Mesendoderm (in vitro differentiated cells): ENCODE measurements at regions not wholly inside any gene's neighbourhood (a gene's known extent, or its start where the extent isn't known, plus 50 kb on each side); places are given as distances from the start of the nearest gene placed in this dataset.
A peak's percentile ranks its signal among the peaks of the same experiment; 100 is the strongest.
"Not testable (repeated sequence)": the region's sequence is repeated elsewhere in the genome, so short reads cannot be mapped to it uniquely, and the experiment has no call there.

Experiments
- DNase-seq: peaks from one replicate; pipeline ENCODE4 v3.0.0; 2013
- H2AK5ac ChIP-seq: 2 replicates; pipeline ENCODE4 v1.6.1; 2013; ENCODE audit warnings: low read length, inconsistent platforms
- H2BK120ac ChIP-seq: 2 replicates; pipeline ENCODE4 v1.6.1; 2013; ENCODE audit warnings: low read depth, mild to moderate bottlenecking, low read length, moderate library complexity, mixed read lengths
- H2BK15ac ChIP-seq: replicated peaks from 2 replicates; pipeline ENCODE4 v1.6.1; 2013; ENCODE audit warnings: low read depth, mild to moderate bottlenecking, moderate library complexity
- H2BK5ac ChIP-seq: 2 replicates; pipeline ENCODE4 v1.6.1; 2013; ENCODE audit warnings: low read length, inconsistent platforms
- H3K18ac ChIP-seq: 2 replicates; pipeline ENCODE4 v1.6.1; 2013; ENCODE audit warnings: mild to moderate bottlenecking, low read length, mixed read lengths
- H3K23ac ChIP-seq: one replicate; pipeline ENCODE4 v1.6.1; 2013; ENCODE audit warnings: low read length
- H3K27ac ChIP-seq: 2 replicates; pipeline ENCODE4 v1.5.1; 2013; ENCODE audit warnings: low read depth, mild to moderate bottlenecking, inconsistent platforms, low read length, moderate library complexity
- H3K27me3 ChIP-seq: 2 replicates; pipeline ENCODE4 v1.6.1; 2013; ENCODE audit warnings: low read length, control low read depth, mild to moderate bottlenecking, inconsistent platforms; ENCODE audit not compliant: insufficient read depth, poor library complexity
- H3K36me3 ChIP-seq: 2 replicates; pipeline ENCODE4 v1.6.1; 2013; ENCODE audit warnings: low read length, inconsistent platforms; ENCODE audit not compliant: control insufficient read depth, insufficient read depth
- H3K4ac ChIP-seq: one replicate; pipeline ENCODE4 v1.6.1; 2013; ENCODE audit warnings: low read depth, mild to moderate bottlenecking, low read length, moderate library complexity
- H3K4me1 ChIP-seq: 2 replicates; pipeline ENCODE4 v1.6.1; 2013; ENCODE audit warnings: low read depth, low read length, inconsistent platforms; ENCODE audit not compliant: control insufficient read depth
- H3K4me2 ChIP-seq: 2 replicates; pipeline ENCODE4 v1.6.1; 2013; ENCODE audit warnings: low read length
- H3K4me3 ChIP-seq: 2 replicates; pipeline ENCODE4 v1.5.1; 2013; ENCODE audit warnings: mild to moderate bottlenecking, low read length
- H3K56ac ChIP-seq: one replicate; pipeline ENCODE4 v1.6.1; 2013; ENCODE audit warnings: low read length
- H3K79me1 ChIP-seq: 2 replicates; pipeline ENCODE4 v1.6.1; 2013; ENCODE audit warnings: low read length, inconsistent platforms
- H3K79me2 ChIP-seq: 2 replicates; pipeline ENCODE4 v1.6.1; 2013; ENCODE audit warnings: mild to moderate bottlenecking, low read length; ENCODE audit not compliant: control insufficient read depth, insufficient read depth
- H3K9ac ChIP-seq: 2 replicates; pipeline ENCODE4 v1.6.1; 2013; ENCODE audit warnings: low read length, inconsistent platforms
- H4K5ac ChIP-seq: one replicate; pipeline ENCODE4 v1.6.1; 2013; ENCODE audit warnings: low read length
- H4K8ac ChIP-seq: one replicate; pipeline ENCODE4 v1.6.1; 2013; ENCODE audit warnings: low read depth, mild to moderate bottlenecking, control low read depth, low read length, moderate library complexity
- WGBS: extraction: QIAGEN DNeasy Blood & Tissue Kit; methylation state at CpG from one replicate; pipeline ENCODE4 v1.1.7; 2013; ENCODE audit warnings: low lambda C conversion rate, missing lambda C conversion rate; ENCODE audit not compliant: insufficient coverage; ENCODE audit errors: extremely low coverage; 5-methylcytosine and 5-hydroxymethylcytosine counted together

DNA sequence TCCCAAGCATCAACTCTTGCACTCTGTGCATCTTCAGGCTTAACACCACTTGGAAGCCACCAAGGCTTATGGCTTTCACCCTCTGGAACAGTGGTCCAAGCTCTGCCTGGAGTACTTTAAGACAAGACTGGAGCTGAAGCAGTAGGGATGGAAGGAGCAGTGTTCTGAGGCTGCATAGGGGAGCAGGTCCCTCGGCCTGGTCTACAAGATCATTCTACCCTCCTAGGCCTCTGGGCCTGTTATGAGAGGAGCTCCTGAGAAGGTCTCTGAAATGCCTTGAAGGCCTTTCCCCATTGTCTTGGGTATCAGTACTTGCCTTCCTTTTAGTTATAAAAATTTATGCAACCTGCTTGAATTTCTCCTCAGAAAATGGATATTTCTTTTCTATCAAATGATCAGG is 286.7 kb downstream of the CPXCR1 start:
- DNase-seq, result peak; percentile 0
- Histone ChIP-seq H2AK5ac (no peak overlapping the region), H3K4me1 (no peaks in the 10 kb centered on the region), H3K27ac (no peak overlapping the region), H3K36me3 (no peaks in the 10 kb centered on the region), H3K27me3 (no peaks in the 10 kb centered on the region), H3K79me2 (no peaks in the 10 kb centered on the region), H3K4me2 (no peak overlapping the region), H2BK5ac (no peak overlapping the region), H3K18ac (no peak overlapping the region), H3K23ac (no peak overlapping the region), H3K56ac (no peak overlapping the region), H3K9ac (no peak overlapping the region), H4K8ac (no peak overlapping the region), H2BK120ac (no peak overlapping the region), H2BK15ac (no peak overlapping the region), H3K4me3 (no peak overlapping the region), H3K4ac (no peak overlapping the region), H4K5ac (no peak overlapping the region), H3K79me1 (no peaks in the 10 kb centered on the region)
- WGBS, result no CpG with 5 or more reads among the region's 1 CpG

DNA sequence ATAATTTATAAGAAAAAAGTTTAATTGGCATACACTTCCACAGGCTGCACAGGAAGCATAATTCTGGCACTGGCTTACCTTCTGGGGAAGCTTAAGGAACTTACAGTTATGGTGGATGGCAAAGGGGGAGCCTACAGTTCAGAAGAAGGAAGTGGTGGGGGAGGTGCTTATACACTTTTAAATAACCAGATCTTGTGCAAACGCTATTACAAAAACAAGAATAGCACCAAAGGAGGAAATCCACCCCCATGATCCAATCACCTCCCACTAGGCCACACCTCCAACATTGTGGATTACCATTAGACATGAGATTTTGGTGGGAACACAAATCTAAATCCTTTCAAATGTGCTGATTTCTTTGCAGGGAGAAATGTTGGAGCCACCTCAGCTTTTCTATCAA is 287.7 kb downstream of the CPXCR1 start:
- H3K9ac ChIP-seq, result no peak overlapping the region
- H3K27ac ChIP-seq, result no peak overlapping the region
- no peaks in the 10 kb centered on the region for H3K79me1 ChIP-seq
- no CpG with 5 or more reads among the region's 1 CpG for WGBS
- no peak overlapping the region for H2BK120ac ChIP-seq
- no peaks in the 10 kb centered on the region for H3K4me1 ChIP-seq
- H3K23ac ChIP-seq, result no peak overlapping the region
- H4K8ac ChIP-seq, result no peak overlapping the region
- no peak overlapping the region for H3K4me3 ChIP-seq
- no peak overlapping the region for H3K18ac ChIP-seq
- no peak for DNase-seq
- H2AK5ac ChIP-seq, result no peak overlapping the region
- no peaks in the 10 kb centered on the region for H3K79me2 ChIP-seq
- H3K36me3 ChIP-seq, result no peaks in the 10 kb centered on the region
- H2BK5ac ChIP-seq, result no peak overlapping the region
- no peaks in the 10 kb centered on the region for H3K27me3 ChIP-seq
- H3K4ac ChIP-seq, result no peak overlapping the region
- H2BK15ac ChIP-seq, result no peak overlapping the region
- no peak overlapping the region for H3K56ac ChIP-seq
- no peak overlapping the region for H4K5ac ChIP-seq
- no peak overlapping the region for H3K4me2 ChIP-seq

DNA sequence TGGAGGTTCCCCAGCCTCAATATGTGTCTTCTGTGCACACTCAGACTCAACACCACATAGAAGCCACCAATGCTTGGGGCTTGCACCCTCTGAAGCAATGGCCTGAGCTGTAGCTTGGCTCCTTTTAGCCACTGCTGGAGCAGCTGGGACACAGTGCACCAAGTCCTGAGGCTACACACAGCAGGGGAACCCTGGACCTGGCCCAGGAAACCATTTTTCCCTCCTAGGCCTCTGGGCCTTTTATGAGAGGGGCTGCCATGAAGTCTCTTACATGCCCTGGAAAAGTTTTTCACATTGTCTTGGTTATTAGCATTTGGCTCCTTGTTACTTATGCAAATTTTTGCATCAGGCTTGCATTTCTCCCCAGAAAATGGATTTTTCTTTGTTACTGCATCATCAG is 306.2 kb downstream of the CPXCR1 start:
- Histone ChIP-seq H3K27me3 (no peaks in the 10 kb centered on the region), H2BK120ac (no peak overlapping the region), H4K5ac (no peak overlapping the region), H3K27ac (no peak overlapping the region), H2AK5ac (no peak overlapping the region), H2BK5ac (no peak overlapping the region), H3K4me1 (no peaks in the 10 kb centered on the region), H3K56ac (no peak overlapping the region), H3K79me2 (no peaks in the 10 kb centered on the region), H4K8ac (no peak overlapping the region), H3K36me3 (no peaks in the 10 kb centered on the region), H2BK15ac (no peak overlapping the region), H3K4ac (no peak overlapping the region), H3K4me2 (no peak overlapping the region), H3K9ac (no peak overlapping the region), H3K23ac (no peak overlapping the region), H3K79me1 (no peaks in the 10 kb centered on the region), H3K4me3 (no peak overlapping the region), H3K18ac (no peak overlapping the region)
- DNase-seq, result no peak

DNA sequence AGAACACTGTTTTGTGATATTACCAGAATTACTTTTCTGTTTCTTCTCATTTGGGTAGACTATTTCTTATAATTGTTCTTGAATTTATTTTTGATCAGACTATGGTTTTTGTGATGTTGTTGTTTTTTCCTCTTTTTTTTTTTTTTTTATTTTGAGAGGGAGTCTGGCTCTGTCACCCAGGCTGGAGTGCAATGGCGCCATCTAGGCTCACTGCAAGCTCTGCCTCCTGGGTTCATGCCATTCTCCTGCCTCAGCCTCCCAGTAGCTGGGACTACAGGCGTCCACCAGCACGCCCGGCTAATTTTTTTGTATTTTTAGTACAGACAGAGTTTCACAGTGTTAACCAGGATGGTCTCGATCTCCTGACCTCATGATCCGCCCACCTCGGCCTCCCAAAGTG is 352.6 kb downstream of the CPXCR1 start:
- not testable (repeated sequence) for DNase-seq, H2BK120ac ChIP-seq, H3K18ac ChIP-seq, H3K23ac ChIP-seq, H2AK5ac ChIP-seq, H2BK5ac ChIP-seq, H3K9ac ChIP-seq, H3K4ac ChIP-seq, H3K4me3 ChIP-seq, H3K79me1 ChIP-seq, H4K8ac ChIP-seq, H3K56ac ChIP-seq, H4K5ac ChIP-seq, H2BK15ac ChIP-seq, H3K27ac ChIP-seq, H3K79me2 ChIP-seq, H3K4me2 ChIP-seq, H3K27me3 ChIP-seq, H3K36me3 ChIP-seq, H3K4me1 ChIP-seq
- no CpG with 5 or more reads among the region's 7 CpGs for whole genome bisulfite sequencing

DNA sequence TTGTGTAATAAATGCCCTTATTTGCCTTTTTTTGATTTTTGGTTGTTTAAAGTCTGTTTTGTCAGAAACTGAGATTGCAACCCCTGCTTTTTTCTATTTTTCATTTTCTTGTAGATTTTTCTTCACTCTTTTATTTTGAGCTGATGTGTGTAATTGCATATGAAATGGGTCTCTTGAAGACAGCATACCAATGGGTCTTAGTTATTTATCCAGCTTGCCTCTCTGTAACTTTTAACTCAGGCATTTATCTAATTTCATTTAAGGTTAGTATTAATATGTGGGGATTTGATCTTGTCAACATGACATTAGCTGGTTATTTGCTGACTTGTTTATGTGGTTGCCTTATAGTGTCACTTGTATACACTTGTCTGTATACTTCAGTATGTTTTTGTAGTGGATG is 378.0 kb downstream of the CPXCR1 start:
- H2BK15ac ChIP-seq, result no peak overlapping the region
- H3K9ac ChIP-seq, result no peak overlapping the region
- H3K4me3 ChIP-seq, result no peak overlapping the region

More for the DNA sequence above, 378.0 kb downstream of the CPXCR1 start:
- Histone ChIP-seq H2AK5ac (no peak overlapping the region), H4K8ac (no peak overlapping the region), H2BK5ac (no peak overlapping the region), H3K27me3 (no peaks in the 10 kb centered on the region), H3K4me1 (no peaks in the 10 kb centered on the region), H3K23ac (no peak overlapping the region), H3K4me2 (no peak overlapping the region), H2BK120ac (no peak overlapping the region), H3K27ac (no peak overlapping the region), H3K79me2 (no peaks in the 10 kb centered on the region), H4K5ac (no peak overlapping the region), H3K18ac (no peak overlapping the region), H3K4ac (no peak overlapping the region), H3K79me1 (no peaks in the 10 kb centered on the region), H3K56ac (no peak overlapping the region), H3K36me3 (no peaks in the 10 kb centered on the region)
- no peak for DNase-seq
